SU-DHL-6 (cell line): ENCODE measurements at regions not wholly inside any gene's neighbourhood (a gene's known extent, or its start where the extent isn't known, plus 50 kb on each side); places are given as distances from the start of the nearest gene placed in this dataset.

Experiments used
- H2AFZ ChIP-seq: fragments of 200-600 bp; sonication (generic); 2 replicates; pipeline ENCODE4 v1.6.1; 2014; ENCODE audit warnings: low read depth, mild to moderate bottlenecking, moderate library complexity, mixed read lengths, antibody characterized with exemption, low read length; ENCODE audit not compliant: severe bottlenecking
- H3F3A ChIP-seq: fragments of 200-600 bp; shearing (Covaris generic); 2 replicates; pipeline ENCODE4 v1.6.0; 2016; ENCODE audit warnings: antibody characterized with exemption, mild to moderate bottlenecking; ENCODE audit not compliant: insufficient read depth
- H3K27ac ChIP-seq: fragments of 200-600 bp; sonication (generic); 2 replicates; pipeline ENCODE4 v1.5.1; 2016; ENCODE audit warnings: low read depth, mild to moderate bottlenecking, low read length, moderate library complexity, mixed read lengths
- H3K27me3 ChIP-seq: fragments of 200-600 bp; sonication (generic), shearing (Covaris generic); 2 replicates; pipeline ENCODE4 v1.6.0; 2014; ENCODE audit warnings: mild to moderate bottlenecking, low read length
- H3K36me3 ChIP-seq: fragments of 200-600 bp; sonication (generic); 2 replicates; pipeline ENCODE4 v1.6.1; 2014; ENCODE audit warnings: mild to moderate bottlenecking, low read length, mixed read lengths
- H3K4me2 ChIP-seq: fragments of 300-600, 200-600 bp; shearing (Covaris generic), sonication (generic); 2 replicates; pipeline ENCODE4 v1.6.0; 2014; ENCODE audit warnings: low read length, low read depth, mild to moderate bottlenecking; ENCODE audit not compliant: poor library complexity, severe bottlenecking
- H3K4me3 ChIP-seq: fragments of 200-600 bp; sonication (generic); 2 replicates; pipeline ENCODE4 v1.5.1; 2014; ENCODE audit warnings: antibody characterized with exemption, low read length, mild to moderate bottlenecking, mixed read lengths; ENCODE audit not compliant: insufficient read depth, poor library complexity, severe bottlenecking
- H3K79me2 ChIP-seq: fragments of 200-600 bp; sonication (generic); 2 replicates; pipeline ENCODE4 v1.6.1; 2014; ENCODE audit warnings: mild to moderate bottlenecking, low read length, moderate library complexity; ENCODE audit not compliant: insufficient read depth
- H3K9ac ChIP-seq: fragments of 200-600 bp; sonication (generic); 2 replicates; pipeline ENCODE4 v1.7.0; 2014; ENCODE audit warnings: mild to moderate bottlenecking, low read length
- H3K9me2 ChIP-seq: fragments of 200-600 bp; sonication (generic); replicated peaks from 2 replicates; pipeline ENCODE4 v1.6.1; 2014; ENCODE audit warnings: low read length; ENCODE audit not compliant: insufficient read depth
- H3K9me3 ChIP-seq: fragments of 200-600 bp; sonication (generic); 2 replicates; pipeline ENCODE4 v1.6.1; 2014; ENCODE audit warnings: low read length, mixed read lengths; ENCODE audit not compliant: insufficient read depth
- H4K20me1 ChIP-seq: fragments of 200-600 bp; sonication (generic); 2 replicates; pipeline ENCODE4 v1.6.1; 2014; ENCODE audit warnings: low read depth, mild to moderate bottlenecking, antibody characterized with exemption, low read length, moderate library complexity, mixed read lengths
- CTCF ChIP-seq: fragments of 200-600 bp; sonication (generic); IDR thresholded peaks from one replicate; pipeline ENCODE4 v1.5.1; 2017; ENCODE audit warnings: antibody characterized with exemption, mild to moderate bottlenecking, low read length, moderate library complexity; ENCODE audit not compliant: insufficient read depth, poor library complexity, severe bottlenecking
- EZH2phosphoT487 ChIP-seq: fragments of 200-600 bp; sonication (generic), shearing (Covaris generic); conservative IDR thresholded peaks from 2 replicates; pipeline ENCODE4 v1.6.1; 2018; ENCODE audit warnings: mild to moderate bottlenecking, antibody characterized with exemption, low read length, moderate library complexity, mixed read lengths

- H3K27ac ChIP-seq: no peak overlapping the region
- no peaks in the 10 kb centered on the region for H4K20me1 ChIP-seq
- H3K9ac ChIP-seq: no peak overlapping the region
- H3K27me3 ChIP-seq: no peaks in the 10 kb centered on the region
- no peak overlapping the region for H3K4me3 ChIP-seq
- no peaks in the 10 kb centered on the region for H3K79me2 ChIP-seq
- H3K9me2 ChIP-seq: no peaks in the 10 kb centered on the region
- TF ChIP-seq EZH2phosphoT487: no peak
- TF ChIP-seq CTCF: peak; percentile 36
- no peaks in the 10 kb centered on the region for H3K9me3 ChIP-seq
- no peaks in the 10 kb centered on the region for H3F3A ChIP-seq
- no peak overlapping the region for H2AFZ ChIP-seq
- H3K4me2 ChIP-seq: no peak overlapping the region
- no peaks in the 10 kb centered on the region for H3K36me3 ChIP-seq
Observed at GRCh38 chr13:24627090-24627714, 53.0 kb upstream of the ATP12A start.

- H3K36me3 ChIP-seq: no peaks in the 10 kb centered on the region
- H3F3A ChIP-seq: no peaks in the 10 kb centered on the region
- no peak overlapping the region for H2AFZ ChIP-seq
- H3K27ac ChIP-seq: no peak overlapping the region
- no peaks in the 10 kb centered on the region for H3K79me2 ChIP-seq
- H3K4me3 ChIP-seq: no peak overlapping the region
- TF ChIP-seq CTCF: no peak
- no peak for TF ChIP-seq EZH2phosphoT487
- H3K27me3 ChIP-seq: no peaks in the 10 kb centered on the region
- H3K9me3 ChIP-seq: no peaks in the 10 kb centered on the region
- H3K9ac ChIP-seq: no peak overlapping the region
- no peaks in the 10 kb centered on the region for H4K20me1 ChIP-seq
- no peak overlapping the region for H3K4me2 ChIP-seq
- H3K9me2 ChIP-seq: no peaks in the 10 kb centered on the region
Observed at GRCh38 chr13:24627946-24628345, 52.3 kb upstream of the ATP12A start.

- H3K36me3 ChIP-seq: no peaks in the 10 kb centered on the region
- TF ChIP-seq CTCF: no peak
- TF ChIP-seq EZH2phosphoT487: no peak
Observed at GRCh38 chr13:24629320-24629719, 50.9 kb upstream of the ATP12A start.

More at GRCh38 chr13:24629320-24629719, 50.9 kb upstream of the ATP12A start:
- no peaks in the 10 kb centered on the region for H3K9me3 ChIP-seq
- no peaks in the 10 kb centered on the region for H3K79me2 ChIP-seq
- no peak overlapping the region for H2AFZ ChIP-seq
- no peaks in the 10 kb centered on the region for H3K9me2 ChIP-seq
- no peaks in the 10 kb centered on the region for H3K27me3 ChIP-seq
- no peak overlapping the region for H3K4me3 ChIP-seq
- H3K27ac ChIP-seq: no peak overlapping the region
- no peak overlapping the region for H3K4me2 ChIP-seq
- no peaks in the 10 kb centered on the region for H3F3A ChIP-seq
- no peak overlapping the region for H3K9ac ChIP-seq
- H4K20me1 ChIP-seq: no peaks in the 10 kb centered on the region
